Fibroblast of skin of back (primary cell): ENCODE measurements at regions not wholly inside any gene's neighbourhood (a gene's known extent, or its start where the extent isn't known, plus 50 kb on each side); places are given as distances from the start of the nearest gene placed in this dataset.

Experiments
- DNase-seq: peaks from one replicate; pipeline ENCODE4 v3.0.0-alpha.2; 2013

- DNase-seq: no peak
Measured at GRCh38 chr17:34527908-34528470, 51.4 kb upstream of the TMEM132E start.

DNA sequence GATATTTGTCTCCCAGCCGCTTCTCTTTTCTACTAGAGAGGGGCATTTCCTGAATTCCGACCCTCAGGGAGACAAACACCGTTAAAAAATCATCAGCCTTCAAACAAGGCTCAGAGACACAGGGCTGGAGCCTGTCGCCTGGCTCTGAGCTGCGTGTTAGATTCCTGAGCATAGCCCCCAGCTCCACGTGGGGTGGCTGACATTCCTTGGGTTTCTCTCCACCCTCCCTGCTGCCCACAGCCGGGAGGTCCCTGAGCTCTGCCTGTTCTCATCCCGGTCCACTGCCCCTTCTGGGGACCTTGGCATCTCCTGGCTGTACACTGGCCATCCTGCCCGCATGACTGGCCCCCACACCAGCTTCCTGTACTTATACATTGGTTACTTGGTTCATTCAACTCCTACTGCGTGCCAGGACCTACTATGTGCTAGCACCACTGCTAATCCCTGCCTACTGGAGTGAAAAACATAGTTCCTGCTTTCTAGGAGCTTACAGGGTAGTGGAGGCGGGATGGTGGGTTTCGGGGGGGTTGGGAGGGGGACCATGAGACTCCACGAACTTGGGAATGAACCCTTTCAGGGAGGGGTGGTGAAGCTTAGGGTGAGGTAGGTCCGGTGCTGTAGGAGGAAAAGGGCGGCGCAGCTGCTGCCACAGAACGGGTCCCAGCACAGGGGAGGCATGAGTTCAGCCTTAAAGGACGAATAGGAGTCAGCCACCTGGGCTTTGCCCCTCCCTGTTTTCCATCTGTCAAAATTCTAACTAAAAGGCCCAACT lies 52.1 kb upstream of the TMEM132E start:
- DNase-seq: no peak

GRCh38 chr17:34525651-34526050 lies 53.7 kb upstream of the TMEM132E start:
- DNase-seq: no peak

- no peak for DNase-seq
Measured at GRCh38 chr17:34521955-34522354, 57.4 kb upstream of the TMEM132E start.

DNA sequence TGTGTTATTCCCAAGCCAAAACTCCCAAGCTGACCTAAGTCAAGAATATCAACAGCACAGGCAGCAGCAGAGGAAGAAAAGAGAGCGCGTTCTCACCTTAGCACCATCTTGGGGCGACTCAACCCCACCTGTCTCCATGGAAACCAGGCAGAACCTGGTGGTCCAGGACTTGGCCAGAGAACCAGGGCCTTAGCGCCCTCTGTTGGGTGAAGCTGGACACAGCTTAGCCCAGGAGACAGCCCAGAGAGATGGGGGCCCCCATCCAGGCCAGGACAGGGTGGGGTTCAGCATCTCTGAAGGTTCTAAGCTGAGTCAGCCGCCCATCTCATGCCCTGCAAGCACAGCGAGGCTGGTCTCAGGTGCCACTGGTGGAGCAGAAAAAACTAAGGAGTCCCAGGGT lies 60.1 kb upstream of the TMEM132E start:
- DNase-seq: no peak

GRCh38 chr17:34517406-34517805 lies 62.0 kb upstream of the TMEM132E start:
- DNase-seq: no peak

DNA sequence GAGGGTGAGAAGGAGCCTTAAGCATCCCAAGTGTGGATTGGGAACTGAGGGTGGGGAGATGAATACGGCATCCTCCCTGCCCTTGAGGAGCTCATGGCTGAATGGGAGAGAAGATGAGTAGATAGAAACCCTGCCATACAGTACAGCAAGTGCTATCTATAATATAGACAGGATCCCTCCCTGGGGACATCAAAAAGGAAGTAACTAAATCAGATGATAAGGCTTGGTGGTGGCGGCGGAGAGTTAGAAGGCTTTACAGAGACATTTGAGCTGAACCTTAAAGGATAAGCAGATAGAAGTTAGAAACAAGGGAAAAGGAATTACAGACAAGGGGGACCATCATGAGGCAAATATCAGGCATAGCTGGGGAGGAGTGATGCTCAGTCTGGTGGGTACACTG lies 67.5 kb upstream of the TMEM132E start:
- DNase-seq: no peak

- DNase-seq: no peak
Measured at GRCh38 chr17:34511265-34511664, 68.1 kb upstream of the TMEM132E start.

DNA sequence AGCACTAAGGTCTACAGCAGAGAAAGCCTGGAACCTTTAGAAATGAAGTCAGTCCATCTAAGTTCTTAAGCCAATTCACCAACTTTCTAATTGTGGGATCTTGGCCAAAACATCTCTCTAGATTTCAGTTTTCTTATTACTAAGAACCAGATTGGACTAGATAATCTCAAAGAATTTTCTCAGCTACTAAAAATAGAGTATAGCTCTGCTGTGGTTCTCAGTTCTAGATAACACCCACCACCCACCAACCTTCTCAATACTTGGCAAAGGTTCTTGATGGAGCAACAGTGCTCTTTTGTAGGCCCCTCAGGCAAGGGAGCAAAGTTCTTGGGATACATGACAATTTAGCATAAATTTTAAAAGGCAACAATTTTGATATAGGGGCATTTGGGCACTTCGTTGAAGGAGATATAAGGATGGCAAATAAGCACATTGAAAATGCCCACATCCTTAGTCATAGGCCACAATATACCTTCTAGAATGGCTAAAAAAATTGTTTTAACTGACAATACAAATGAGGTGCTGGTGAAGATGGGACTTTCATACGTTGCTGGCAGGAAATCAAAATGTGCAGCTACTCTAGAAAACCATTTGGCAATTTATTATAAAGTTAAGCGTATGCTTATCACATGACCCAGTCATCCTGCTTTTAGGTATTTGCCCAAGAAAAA lies 74.4 kb upstream of the TMEM132E start:
- no peak for DNase-seq

DNA sequence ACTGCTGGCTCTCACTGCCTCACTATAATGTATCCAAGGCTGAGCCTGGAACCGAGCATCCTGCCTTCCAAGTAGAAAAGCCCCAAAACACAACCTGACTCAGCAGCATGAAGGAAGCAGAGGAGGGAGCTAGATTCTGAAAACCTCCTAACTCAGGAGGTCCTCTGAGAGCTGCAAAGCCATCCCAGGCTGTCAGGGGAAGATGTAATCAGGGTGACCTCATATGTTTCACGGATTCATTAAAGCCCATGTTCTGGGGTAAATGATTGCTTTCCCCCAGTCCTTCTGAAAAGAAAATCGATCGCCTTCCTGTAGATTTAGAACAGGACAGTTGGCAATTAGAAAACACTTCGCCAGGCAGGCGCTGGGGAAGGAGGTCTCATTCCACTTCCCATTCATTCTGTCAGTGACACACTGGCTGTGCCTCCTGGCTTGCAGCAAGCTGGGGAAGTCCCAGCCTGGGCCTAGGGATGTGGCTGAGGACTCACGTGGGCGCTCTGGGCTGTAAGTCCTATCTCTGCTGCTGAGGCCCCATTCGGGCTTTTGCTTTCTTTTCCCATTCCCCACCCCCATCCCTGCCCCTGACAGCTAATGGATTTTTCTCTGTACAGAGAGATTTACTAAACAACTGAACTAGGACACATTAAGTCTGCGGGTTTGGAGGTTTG lies 75.7 kb upstream of the TMEM132E start:
- no peak for DNase-seq

GRCh38 chr17:34502426-34502825 lies 77.0 kb upstream of the TMEM132E start:
- no peak for DNase-seq

GRCh38 chr17:34499576-34499975 lies 79.8 kb upstream of the TMEM132E start:
- peak; percentile 18 for DNase-seq

- no peak for DNase-seq
Measured at GRCh38 chr17:34493917-34494316, 85.5 kb upstream of the TMEM132E start.

DNA sequence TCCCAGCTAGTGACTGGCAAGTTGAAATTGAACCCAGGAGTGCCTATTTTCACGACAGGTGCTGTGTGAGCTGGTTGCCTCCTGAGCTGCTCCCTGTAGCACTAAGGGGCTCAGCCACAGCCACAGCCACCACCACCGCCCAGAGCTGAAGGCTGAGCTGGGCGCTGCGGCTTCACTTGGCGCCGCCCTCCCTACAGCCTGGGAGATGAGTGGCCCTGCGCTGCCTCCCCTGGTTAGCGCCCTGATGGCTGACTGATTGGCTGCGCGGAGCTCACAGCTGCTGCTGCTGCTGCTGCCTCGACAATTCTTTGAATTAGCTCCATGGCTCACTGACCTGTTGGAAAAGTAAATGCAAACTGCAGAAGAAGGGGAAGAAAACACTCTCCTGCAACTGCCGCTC lies 91.8 kb upstream of the TMEM132E start:
- no peak for DNase-seq

DNA sequence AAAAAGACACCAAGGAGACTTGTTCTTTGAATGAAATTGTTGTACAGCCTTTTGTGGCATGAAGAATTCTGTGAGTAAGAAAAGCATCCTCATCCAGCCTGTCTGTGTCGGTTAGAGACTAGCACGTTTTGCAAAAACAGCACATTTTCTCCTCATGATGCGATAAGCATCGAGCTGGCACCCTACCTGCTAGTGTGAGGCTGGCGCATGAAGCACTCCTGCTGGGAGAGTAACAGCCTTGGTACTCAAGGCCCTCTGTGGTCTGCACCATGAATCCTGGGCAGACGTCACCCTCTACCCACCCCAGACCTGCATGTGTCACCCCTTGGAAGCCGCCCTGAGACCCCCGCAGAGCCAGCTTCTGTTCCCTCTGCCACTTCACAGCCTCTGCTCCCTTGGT lies 92.6 kb upstream of the TMEM132E start:
- DNase-seq: no peak

DNA sequence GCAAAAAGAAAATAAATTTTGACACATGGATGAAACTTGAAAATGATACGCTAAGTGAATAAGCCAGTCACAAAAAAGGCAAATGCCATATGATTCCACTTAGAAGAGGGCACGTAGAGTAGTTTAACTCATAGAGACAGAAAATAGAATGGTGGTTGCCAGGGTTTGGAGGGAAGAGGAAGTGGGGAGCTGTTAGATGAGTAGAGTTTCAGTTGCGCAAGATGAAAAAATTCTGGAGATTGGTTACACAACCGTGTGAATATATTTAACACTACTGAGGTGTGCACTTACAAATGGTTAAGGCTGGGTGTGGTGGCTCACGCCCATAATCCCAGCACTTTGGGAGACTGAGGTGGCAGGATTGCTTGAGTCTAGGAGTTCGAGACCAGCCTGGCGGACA lies 93.4 kb upstream of the TMEM132E start:
- DNase-seq: no peak

DNA sequence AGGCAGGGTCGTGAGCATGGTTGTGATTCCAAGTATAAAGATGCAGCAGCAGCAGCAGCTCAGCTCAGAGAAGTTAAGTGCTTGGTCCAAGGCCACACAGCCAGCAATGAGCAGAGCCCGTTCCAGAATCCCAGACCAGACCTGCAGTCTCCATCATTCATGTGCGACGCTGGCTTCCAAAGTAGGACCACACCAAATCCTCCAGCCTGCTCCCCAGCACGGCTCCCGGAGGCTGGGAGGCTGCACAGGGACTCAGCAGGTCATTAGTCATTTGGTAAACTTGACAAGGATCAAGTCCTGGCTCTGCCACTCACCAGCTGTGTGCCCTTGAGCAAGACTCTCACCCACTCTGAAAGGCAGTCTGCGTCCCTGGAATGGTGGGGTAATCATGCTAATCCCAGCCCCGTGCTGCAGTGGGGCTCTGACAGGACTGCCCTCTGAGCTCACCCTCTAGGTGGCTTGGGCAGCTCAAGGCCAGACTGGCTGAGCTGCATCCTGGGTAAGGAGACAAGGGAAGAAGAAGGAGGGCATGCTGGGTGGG lies 95.1 kb upstream of the TMEM132E start:
- no peak for DNase-seq

- no peak for DNase-seq
Measured at GRCh38 chr17:34482730-34483129, 96.7 kb upstream of the TMEM132E start.

DNA sequence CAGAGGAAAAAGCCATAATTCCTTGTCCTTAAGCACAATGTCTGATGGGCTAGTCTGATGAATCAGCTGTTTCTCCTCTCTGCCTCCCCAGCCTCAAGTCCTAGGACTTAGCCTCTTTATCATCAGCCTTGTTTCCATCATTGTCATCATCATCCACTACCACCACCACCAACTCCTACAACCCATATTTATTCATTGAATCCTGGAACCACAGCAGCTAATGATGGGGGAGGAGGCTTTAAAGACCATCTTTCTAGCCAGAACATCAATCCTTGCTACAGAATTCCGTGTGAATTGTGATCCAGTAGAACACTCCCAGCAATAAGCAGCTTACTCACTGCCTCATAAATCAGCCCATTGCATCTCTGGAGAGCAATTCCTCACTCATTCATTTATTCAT lies 97.6 kb upstream of the TMEM132E start:
- DNase-seq: no peak

DNA sequence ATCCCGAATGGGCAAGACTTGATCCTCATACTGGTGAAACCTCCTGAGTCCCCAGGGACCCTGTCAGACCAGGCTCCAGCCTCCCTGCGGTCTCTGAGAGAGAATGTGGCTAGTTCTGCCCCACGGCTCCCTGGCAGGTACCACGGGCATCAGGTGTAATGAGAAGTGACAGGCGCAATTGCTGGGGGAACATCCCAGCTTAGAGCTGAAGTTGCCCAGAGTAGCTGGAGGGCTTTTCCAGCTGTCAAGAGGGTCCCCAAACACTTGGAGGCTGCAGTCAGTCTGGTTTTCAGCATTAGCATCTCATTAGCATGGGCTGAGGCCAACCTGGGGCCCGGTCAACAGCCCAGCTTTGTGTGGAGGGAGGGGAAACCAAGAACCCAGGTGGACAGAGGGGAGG lies 100.0 kb upstream of the TMEM132E start:
- no peak for DNase-seq

- no peak for DNase-seq
Measured at GRCh38 chr17:34478244-34478643, 101.1 kb upstream of the TMEM132E start.

DNA sequence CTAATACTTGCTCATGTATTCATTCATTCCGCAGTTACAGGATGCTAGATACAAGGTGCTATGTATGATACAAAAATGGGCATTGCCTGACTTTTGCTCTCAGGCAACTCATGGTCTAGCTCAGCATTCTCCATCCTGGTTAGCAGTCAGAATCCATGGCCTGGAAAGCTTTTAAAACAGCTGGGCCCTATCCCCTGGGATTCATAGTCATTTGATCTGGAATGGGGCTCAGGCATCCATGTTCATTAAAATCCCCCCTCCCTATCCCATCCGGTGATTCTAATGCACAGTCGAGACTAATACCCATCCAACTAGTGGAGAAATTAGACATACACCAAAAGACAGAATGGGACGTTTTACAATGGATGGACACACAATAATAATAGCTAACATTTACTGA lies 104.1 kb upstream of the TMEM132E start:
- no peak for DNase-seq

DNA sequence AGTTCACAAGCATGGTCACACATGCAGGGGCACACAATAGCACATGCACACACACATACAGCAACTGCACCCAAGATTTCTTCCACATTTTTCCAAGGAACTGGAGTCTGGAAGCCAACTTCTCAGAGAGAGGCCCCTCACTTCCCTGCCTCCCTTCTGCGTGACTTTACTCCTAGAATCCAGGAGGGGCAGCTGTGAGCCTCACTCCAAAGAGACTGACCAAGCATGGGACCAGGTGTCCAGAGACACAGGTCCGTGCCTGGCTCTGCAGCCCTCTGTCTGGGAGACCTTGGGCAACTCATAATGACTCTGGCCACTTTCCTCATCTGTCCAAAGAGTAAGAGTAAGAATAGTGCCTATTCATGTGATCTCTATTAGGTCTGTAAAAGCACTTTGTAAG lies 104.7 kb upstream of the TMEM132E start:
- no peak for DNase-seq
